Jurkat, Clone E6-1 (cell line): ENCODE measurements at regions not wholly inside any gene's neighbourhood (a gene's known extent, or its start where the extent isn't known, plus 50 kb on each side); places are given as distances from the start of the nearest gene placed in this dataset.
"Not testable (repeated sequence)": the region's sequence is repeated elsewhere in the genome, so short reads cannot be mapped to it uniquely, and the experiment has no call there.

ENCODE experiments used
- DNase-seq: peaks from one replicate; pipeline ENCODE4 v3.0.0-alpha.2; 2011; ENCODE audit warnings: low read depth, low spot score
- H3K4me3 ChIP-seq: 2 replicates; pipeline ENCODE4 v1.5.1; 2011; ENCODE audit warnings: mild to moderate bottlenecking, low read length, control low read depth, moderate library complexity

GRCh38 chr3:166731701-166732100 lies 648.4 kb downstream of the ZBBX start:
- no peak overlapping the region for H3K4me3 ChIP-seq
- no peak for DNase-seq

- H3K4me3 ChIP-seq, result no peak overlapping the region
Measured at GRCh38 chr3:166721466-166721865, 658.6 kb downstream of the ZBBX start.

DNA sequence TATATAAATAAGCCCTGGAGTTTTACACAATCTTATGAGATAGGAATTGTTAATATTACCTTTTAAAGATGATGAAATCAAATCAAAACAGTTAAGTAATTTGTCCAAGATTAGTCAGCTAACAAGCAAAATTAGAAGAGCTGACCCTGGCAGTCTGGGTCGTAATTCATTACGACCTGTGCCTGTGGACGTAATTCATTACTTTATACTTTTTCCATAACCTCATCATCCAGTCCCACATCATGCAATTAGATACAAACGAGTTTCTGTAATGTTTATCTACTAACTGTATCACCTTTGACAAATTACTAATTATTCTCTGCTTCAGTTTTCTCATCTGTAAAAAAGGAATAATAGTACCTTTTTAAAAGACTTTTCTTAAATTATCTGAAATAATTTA lies 665.9 kb downstream of the ZBBX start:
- no peak for DNase-seq
- H3K4me3 ChIP-seq, result no peak overlapping the region

More at GRCh38 chr3:166721466-166721865, 658.6 kb downstream of the ZBBX start:
- DNase-seq, result no peak

- DNase-seq, result no peak
- no peak overlapping the region for H3K4me3 ChIP-seq
Measured at GRCh38 chr3:166713787-166714186, 666.3 kb downstream of the ZBBX start.

GRCh38 chr3:166706094-166706493 lies 674.0 kb downstream of the ZBBX start:
- no peak overlapping the region for H3K4me3 ChIP-seq
- DNase-seq, result no peak

DNA sequence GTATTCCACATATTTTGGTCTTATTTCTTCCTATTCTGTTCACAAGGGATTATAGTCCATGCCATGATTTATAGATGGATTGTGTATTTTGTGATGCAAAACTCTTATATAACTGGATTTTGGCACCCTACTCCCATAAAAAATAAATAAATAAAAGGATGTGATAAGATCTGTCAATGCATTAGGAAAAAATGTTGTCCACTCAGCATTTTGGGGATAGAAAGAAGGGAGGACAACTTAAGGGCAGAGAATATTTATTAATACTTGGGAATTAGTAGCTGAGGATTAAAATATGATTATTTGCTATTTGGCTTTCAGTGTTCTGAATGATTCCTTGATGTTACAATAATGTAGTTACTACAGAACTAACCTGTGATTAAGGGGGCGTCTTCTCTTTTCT lies 682.6 kb downstream of the ZBBX start:
- no peak for DNase-seq
- no peak overlapping the region for H3K4me3 ChIP-seq

DNA sequence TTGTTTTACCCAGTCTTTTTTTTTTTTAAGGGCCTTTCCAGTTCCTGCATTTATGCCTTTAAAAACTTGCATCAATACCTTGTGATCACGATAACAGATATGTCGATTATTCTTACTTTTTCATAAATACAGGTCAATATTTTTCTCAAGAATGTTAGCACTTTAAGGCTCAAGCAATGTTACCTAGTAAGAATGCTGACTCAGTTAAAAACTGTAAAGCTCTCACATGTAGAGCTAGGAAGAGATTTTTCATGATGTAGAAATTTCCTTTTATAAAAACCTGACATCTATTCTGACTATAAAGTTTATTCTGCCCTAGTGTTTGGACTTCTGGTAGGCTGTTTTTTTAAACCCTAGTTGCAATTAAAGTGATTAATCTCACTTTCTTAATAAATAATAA lies 684.0 kb downstream of the ZBBX start:
- no peak overlapping the region for H3K4me3 ChIP-seq

DNA sequence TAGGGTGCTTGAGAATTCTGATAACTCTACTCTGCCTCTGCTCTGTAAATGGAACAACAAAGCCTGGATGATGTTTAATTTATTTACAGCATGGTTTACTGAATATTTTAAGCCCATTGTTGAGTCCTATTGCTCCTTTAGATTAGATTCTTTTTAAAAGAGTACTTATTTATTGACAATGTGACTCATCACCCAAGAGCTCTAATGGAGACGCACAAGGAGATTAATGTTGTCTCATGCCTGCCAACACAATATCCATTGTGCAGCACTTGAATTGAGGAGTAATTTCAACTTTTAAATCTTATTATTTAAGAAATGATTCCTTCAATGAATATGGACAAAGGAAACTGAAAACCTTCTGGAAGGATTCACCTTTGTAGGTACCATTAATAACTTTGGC lies 691.4 kb downstream of the ZBBX start:
- no peak for DNase-seq
- no peak overlapping the region for H3K4me3 ChIP-seq

More for the DNA sequence above, 684.0 kb downstream of the ZBBX start:
- no peak for DNase-seq

GRCh38 chr3:166685246-166685645 lies 694.9 kb downstream of the ZBBX start:
- no peak for DNase-seq
- H3K4me3 ChIP-seq, result no peak overlapping the region

DNA sequence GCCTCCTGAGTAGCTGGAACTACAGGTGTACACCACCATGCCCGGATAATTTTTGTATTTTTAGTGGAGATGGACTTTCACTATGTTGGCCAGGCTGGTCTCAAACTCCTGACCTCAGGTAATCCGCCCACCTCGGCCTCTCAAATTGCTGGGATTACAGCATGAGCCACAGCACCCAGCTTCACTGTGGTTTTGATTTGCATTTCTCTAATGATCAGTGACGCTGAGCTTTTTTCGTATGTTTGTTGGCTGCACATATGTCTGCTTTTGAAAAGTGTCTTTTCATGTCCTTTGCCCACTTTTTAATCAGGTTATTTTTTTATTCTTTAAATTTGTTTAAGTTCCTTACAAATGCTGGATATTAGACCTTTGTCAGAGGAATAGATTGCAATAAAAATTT lies 696.0 kb downstream of the ZBBX start:
- DNase-seq, H3K4me3 ChIP-seq: not testable (repeated sequence)

DNA sequence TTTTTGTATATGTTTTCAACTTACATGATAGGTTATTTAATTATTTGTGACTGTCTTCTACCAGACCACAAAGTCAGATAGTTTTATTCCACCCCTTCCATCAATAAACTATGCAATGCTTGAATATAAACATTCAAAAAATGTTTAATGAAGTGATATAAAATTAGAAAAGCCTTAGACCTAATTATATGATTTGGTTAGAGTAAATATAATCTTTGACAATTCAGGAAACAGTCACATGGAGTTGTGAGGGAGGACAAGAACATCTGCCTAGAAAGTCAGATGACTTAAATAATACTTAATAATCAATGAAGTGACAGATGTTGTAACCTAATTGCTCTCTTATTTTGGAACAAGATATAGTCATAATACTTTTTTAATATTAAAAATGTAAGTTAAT lies 710.3 kb downstream of the ZBBX start:
- DNase-seq, result no peak
- H3K4me3 ChIP-seq, result no peak overlapping the region

GRCh38 chr3:166663194-166663593 lies 716.9 kb downstream of the ZBBX start:
- no peak overlapping the region for H3K4me3 ChIP-seq
- no peak for DNase-seq

DNA sequence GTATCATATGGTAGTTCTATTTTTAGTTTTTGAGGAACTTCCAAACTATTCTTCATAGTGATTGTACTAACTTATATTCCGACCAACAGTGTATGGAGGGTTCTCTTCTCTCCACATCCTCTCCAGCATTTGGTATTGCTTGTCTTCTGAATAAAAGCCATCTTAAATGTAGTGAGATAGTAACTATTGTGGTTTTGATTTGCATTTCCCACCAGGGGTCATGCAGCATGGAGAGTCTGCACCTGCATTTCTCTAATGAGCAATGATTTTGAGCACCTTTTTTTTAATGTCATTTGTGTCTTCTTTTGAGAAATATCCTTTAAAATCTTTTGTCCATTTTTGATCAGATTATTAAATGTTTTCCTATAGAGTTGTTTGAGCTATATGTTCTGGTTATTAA lies 718.5 kb downstream of the ZBBX start:
- H3K4me3 ChIP-seq, result no peak overlapping the region
- DNase-seq, result no peak

GRCh38 chr3:166660962-166661361 lies 719.1 kb downstream of the ZBBX start:
- no peak overlapping the region for H3K4me3 ChIP-seq
- no peak for DNase-seq

- H3K4me3 ChIP-seq, result no peak overlapping the region
- no peak for DNase-seq
Measured at GRCh38 chr3:166637984-166638530, 742.0 kb downstream of the ZBBX start.

DNA sequence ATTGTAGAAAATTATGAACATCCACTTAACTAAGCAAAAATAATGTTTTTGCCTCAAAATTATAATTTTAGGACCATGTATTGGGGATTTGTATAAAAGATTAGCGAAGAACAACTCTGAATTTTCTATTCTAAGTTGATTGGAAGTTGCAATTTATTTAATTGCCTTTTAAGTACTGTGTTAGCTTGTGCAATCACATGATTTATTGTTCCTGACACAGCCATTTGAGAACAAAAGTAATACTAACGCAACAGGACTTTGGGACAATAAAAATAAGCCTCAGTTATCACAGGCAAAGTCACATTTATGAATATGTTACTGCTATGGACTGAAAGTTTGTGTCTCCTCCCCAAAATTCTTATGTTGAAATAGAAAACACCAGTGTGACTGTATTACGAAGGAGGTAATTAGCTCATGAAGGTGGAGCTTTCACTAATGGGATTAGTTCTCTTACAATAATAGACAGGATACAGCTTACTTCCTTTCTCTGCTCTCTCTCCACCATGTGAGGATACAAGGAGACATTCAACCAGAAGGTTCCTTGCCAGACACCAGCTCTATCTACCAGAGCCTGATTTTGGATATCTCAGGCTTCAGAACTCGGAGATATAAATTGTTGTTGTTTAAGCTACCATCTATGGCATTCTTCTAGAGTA lies 745.9 kb downstream of the ZBBX start:
- no peak for DNase-seq
- no peak overlapping the region for H3K4me3 ChIP-seq

GRCh38 chr3:166630190-166630589 lies 749.9 kb downstream of the ZBBX start:
- no peak overlapping the region for H3K4me3 ChIP-seq
- no peak for DNase-seq

DNA sequence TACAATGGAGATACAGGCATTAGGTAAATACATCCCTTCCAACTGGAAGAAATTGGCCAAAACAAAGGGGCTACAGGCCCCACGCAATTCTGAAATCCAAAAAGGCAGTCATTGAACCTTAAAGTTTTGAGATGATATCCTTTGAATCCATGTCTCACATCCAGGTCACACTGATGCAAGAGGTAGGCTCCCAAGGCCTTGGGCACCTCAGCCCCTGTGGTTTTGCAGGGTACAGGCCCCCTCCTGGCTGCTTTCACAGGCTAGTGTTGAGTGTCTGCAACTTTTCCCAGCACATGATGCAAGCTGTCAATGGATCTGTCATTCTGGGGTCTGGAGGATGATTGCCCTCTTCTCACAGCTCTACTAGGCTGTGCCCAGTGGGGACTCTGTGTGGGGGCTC lies 766.7 kb downstream of the ZBBX start:
- H3K4me3 ChIP-seq, result no peak overlapping the region

DNA sequence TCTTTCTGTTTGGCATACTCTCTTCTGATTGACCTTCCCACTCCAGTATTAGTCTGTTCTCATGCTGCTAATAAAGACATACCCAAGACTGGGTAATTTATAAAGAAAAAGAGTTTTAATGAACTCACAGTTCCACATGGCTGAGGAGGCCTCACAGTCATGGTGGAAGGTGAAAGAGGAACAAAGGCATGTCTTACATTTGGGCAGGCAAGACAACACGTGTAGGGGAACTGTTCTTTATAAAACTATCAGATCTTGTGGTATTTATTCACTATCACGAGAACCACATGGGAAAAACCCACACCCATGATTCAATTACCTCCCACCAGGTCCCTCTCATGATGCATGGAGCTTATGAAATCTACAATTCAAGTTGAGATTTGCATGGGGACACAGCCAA lies 767.3 kb downstream of the ZBBX start:
- not testable (repeated sequence) for H3K4me3 ChIP-seq, DNase-seq

More for the DNA sequence above, 766.7 kb downstream of the ZBBX start:
- DNase-seq, result no peak

DNA sequence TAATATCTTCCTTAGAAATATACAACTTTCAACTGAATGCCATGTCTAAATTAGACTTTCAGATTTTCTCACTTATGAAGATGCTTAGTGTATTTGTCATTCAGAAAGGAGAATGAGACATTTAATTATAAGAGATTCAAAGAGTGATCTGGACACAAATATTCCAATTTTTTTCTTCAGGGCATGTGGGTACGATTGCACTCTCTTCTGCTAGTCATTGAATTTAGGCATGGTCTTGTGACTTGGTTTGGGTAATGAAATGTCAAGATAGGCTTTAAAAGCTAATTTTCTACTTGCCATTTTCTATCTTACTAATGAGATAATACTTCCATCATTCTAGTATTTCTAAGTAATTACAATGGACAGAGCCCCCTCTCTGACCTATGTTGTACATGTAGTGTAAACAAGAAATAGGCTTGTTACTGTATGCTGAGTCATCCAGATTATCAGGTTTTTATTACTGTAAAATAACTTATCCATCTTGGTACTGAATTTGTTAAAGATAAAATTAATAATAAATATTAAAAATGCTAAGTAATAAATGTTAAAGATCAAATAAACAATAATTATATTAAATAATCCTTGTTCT lies 770.8 kb upstream of the BCHE start:
- H3K4me3 ChIP-seq, result no peak overlapping the region
- no peak for DNase-seq

DNA sequence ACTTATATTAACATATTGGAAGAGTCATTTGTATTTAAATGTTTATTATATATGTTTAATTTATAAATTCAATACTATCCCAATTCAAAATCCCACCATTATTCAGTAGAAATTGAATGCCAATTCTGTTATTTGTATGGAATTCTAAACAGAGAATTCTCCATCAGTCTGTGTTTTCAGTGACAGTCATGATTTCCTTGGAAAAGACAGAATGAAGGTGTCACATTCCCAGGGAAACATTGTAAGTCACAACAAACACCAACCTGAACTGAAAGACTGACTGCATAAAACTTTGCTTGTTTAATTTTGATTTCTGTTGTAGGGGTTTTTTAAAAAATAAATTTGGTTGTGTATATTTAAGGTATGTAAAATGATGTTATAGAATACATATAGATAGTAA lies 769.8 kb upstream of the BCHE start:
- H3K4me3 ChIP-seq, result no peak overlapping the region
- no peak for DNase-seq
